Stimulated activated naive CD8-positive, alpha-beta T cell treated with anti-CD3 and anti-CD28 coated beads, Interleukin-15, Interleukin-2, amounts not matched to agents 100 U/mL and 50 U/mL, for 24 hours (primary cell): ENCODE measurements at regions not wholly inside any gene's neighbourhood (a gene's known extent, or its start where the extent isn't known, plus 50 kb on each side); places are given as distances from the start of the nearest gene placed in this dataset.
"Not testable (repeated sequence)": the region's sequence is repeated elsewhere in the genome, so short reads cannot be mapped to it uniquely, and the experiment has no call there.

ENCODE experiments used
- ATAC-seq: fragments of 150-1000 bp; cut with Tn5 transposase; one replicate; pipeline ENCODE4 v1.10.0; 2021
- DNase-seq: peaks from one replicate; pipeline ENCODE4 v3.0.0; 2021

DNA sequence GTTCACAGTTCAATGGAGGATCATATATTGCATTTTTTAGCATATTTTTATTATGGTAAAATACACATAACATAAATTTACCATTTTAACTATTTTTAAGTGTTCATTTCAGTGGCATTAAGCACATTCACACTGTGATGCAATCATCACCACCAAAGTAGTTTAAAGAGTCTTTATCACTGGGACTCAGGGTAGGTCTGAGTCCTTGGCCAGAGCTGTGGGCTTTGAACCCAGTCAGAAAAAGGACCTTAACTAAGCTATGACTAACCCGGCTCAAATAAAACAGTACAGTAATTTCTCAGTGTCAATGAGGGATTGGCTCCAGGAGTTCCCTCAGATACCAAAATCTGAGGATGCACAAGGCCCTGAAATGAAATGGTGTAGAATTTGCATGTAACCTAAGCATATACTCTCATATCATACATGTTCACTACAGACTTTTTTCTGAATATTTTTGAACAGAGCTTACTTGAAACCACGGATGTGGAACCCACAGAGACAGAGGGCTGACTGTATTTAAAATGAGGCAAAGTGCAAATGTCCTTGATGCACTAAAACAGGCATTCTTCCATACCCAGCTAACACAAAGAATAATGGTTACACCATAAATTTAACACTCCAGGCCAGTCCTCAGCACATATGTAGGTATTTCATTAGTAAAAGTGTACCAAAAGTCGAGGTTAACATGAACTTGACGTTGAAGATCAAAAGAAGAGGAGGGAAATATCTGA lies 246.2 kb downstream of the LNPK start:
- DNase-seq (no peak), ATAC-seq (no peak)

DNA sequence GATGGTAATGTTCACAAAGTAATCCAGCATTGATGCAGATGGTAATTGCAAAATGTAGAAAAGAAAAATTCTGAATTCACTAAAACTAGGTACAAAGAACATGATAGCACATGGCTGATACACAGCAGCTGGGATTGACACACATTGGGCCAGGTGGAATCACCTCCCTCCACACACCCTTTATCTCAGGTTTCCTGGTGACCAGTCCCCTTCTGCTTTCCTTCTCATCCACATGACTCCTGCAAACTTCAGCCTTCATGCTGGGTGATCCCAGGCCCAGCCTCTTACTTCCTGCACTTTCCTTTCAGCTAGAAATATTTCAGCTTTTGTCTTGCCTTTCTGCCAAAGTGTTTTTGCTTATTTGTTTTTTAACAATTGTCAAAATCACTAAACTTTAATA lies 246.9 kb downstream of the LNPK start:
- no peak for ATAC-seq
- no peak for DNase-seq

DNA sequence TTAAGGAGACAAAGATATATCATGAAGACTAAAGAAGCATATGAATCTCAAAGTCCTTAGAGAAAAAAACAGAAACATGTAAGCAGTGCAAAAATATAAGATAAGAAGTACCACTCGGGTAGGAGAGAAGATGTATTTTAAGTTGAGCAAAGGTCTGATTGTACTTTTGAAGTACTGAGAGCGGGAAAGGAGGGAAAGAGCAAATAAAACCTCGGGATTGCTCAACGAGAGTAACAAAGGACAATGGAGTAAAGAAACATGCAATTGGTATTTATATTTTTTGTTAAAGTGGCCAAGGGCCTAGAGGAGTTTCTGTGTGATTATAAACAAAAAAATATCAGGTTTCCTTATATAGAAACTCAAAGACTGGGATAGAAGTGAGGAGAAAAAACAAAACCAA lies 251.9 kb downstream of the LNPK start:
- ATAC-seq (no peak), DNase-seq (no peak)

DNA sequence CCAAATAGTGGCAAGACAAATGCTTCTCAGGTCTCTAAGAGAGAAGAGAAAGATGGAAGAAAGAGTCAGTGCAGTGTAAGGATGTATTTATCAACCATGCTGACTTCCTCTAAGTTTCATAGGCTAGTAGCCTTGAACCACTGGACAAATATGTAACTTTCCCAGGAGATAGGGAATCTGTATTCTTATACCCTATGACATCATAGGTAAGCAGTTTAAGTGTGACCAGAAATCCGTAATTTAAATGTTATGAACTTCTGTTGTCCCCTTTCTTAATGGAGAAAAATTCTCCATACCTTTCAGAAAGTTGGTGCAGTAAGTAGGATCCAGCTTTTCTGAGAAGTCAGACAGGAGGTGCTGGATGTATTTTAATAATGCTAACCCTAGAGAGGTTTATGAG lies 256.2 kb downstream of the LNPK start:
- no peak for ATAC-seq
- no peak for DNase-seq

DNA sequence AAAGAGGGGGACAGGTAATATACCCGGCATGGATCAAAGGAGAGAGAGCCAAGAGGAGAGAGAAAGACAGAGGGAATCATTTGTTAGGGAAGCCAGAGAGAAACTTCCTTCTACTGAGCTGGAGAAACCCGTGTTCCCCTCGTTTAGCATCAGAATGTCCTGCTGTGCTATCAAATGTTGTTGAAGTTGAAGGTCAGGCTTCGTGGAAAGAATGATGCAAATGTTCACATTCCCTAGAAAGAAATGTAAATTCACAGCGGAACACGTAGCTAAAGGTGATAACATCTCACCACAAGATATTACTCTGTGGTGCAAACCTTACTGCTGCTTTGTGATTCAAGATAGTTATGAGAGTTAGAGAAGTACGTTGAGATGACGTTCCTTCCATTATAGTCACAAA lies 258.1 kb downstream of the LNPK start:
- DNase-seq (no peak), ATAC-seq (no peak)

DNA sequence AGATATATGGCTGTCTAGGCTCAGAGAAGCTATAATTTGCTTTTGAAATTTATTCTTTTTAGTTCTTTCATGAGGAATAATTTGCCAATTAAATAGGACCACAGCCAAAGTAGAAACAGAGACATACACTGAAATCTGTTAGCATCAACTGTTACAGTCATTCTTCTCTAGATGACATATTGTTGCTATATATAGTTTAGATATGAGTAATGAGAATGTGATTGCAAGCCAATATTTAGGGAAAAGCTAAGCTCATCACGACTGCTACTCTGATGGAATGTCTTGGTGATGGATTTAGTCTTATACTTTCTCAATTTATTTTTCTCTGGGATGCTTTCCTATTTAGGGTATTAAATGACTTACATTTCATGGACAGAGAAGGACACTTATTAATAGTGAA lies 259.1 kb downstream of the LNPK start:
- no peak for ATAC-seq
- DNase-seq: no peak

DNA sequence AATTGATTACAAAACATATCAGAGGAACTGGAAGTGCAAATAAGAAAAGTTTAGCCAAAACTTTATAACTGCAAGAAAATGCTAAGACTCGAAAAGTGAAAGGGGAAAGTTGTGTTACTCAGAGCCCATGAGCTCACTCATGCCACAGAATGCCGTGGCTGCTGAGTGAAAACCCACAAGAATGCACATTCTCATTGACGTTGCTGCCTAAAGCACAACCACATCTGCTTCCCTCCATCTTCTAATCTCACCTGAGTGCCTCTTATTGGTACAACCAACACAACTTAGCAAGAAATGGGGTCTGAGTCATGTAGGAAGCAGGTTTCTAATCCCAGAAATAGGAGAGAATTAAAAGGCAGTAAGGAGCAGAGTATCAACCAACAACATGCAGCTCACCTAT lies 259.7 kb downstream of the LNPK start:
- DNase-seq (no peak), ATAC-seq (no peak)

DNA sequence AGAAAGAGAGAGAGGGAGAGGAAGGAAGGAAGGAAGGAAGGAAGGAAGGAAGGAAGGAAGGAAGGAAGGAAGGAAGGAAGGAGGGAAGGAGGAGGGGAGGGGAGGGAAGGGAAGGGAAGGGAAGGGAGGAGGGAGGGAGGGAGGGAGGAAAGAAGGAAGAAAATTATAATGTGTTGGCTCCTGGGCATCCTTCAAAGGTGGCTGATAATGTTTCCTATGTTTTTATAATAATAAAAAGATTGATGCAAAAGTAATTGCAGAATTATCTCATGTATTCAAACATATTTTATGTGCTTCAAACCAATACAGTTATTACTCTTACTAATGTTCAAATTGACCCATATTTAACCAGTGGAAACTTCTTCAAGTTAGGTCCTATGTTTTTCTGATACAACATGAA lies 260.9 kb downstream of the LNPK start:
- ATAC-seq (no peak), DNase-seq (no peak)

DNA sequence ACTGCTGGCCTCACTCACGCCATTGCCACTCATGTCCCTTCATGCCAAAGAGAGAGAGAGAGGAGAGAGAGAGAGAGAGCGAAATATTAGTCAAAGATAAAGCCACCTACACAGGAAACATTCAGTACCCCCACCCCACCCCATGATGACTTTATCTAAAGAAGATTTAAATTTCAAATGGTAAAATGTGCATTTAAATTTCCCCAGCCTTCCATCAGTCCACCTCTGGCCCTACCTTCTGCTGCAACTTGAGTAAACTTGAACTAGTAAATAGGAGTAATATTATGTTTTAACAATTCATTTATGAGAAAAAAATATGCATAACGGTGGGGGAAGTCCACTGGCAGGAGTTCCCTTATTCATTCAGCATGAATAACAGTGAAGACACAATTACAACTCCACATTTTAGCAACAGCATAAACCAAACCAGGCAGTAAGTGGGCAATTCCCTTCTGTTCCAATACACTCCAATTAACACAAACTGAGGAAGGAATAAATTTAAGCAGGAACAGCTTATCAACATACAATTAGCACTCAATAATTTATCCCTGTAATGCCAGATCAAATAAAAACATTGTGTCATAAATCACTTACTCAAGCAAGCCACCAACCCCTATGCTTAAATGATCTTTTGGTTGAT lies 264.2 kb downstream of the LNPK start:
- DNase-seq (no peak), ATAC-seq (no peak)

DNA sequence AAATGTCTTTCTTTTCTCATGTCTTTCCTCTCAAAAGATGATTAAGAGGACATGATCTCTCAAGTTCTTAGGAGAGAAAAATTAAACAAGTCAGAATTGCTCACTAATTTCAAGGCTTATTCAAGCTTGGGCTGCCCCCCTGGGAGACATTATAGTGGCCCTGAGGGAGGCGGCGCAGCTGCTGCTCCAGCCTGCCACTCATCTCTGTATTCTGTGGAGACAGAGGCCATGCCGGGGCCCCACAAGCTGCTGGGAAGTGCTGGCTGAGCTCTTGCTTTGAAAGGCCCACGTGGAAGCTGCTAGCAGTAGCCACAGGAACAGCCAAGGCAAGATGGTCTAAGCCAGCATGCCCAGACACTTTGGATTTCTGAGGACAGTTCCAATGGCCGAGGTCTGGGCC lies 267.4 kb downstream of the LNPK start:
- ATAC-seq: no peak

DNA sequence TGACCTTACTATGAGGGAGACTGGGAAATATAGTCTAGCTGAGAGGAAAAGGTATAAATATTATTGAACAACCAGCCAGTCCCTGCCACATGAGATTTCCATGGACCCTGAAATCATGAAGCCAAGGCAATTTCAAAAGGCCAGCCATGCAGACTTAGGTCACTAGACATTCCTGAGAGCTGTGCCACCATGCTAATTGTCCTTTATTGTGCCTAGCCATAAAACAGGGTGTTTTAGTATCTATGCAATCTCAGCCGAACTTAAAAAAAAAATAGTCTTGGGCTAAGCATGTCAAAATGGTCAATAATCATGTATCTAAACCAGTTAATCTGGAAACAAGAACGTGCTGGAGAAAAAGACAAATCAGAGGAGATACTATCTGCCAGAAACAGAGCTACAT lies 269.5 kb downstream of the LNPK start:
- DNase-seq: no peak
- ATAC-seq: no peak

More for the DNA sequence above, 267.4 kb downstream of the LNPK start:
- DNase-seq: no peak

DNA sequence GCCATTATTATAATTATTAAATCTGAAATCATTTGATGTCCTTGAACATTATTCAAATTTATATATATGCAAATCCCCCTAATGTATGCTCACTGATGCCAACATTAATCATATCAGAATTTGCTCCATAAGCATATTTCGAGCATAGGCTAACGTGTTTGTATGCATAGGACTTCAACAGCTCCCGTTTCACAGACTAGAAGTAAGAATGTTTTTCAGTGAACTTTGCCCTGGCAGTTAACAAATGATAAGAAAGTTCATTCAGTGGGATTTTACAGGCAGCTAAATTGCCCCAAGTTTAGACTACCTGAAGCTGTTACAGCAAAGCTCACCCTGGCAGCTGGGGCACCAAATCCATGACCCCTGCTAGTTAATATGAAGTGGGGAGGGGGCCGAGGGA lies 272.0 kb downstream of the LNPK start:
- DNase-seq: no peak
- no peak for ATAC-seq

DNA sequence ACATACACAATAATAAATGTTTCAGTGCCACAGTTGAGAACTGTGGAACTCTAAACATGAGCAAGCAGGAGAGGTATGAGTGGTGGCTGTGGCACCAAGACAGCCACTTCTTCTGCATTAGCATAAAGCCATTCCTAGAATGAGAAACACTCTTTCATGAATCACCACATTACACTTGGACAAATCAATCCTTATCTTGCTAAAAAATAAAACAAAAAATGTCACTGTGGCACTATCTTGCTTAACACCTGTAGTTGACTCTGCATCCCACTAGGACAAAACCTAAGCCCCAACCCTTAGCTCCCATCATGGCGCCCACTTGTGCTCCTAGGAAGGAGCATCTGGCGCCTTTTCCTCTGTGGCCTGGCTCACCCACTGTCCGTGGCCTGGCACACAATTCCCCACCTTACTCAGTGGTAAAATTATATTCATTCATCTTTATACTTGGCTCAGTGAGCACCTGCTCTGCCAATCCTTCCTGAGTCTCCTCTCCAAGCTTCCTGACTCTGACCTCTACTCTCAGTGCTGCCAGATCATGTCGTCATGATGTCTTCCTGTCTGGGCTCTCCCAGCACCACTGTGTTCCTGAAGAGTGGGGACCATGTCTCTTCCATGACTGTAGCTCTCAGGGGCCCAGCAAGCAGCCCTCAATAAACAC lies 272.9 kb downstream of the LNPK start:
- DNase-seq (no peak), ATAC-seq (no peak)

DNA sequence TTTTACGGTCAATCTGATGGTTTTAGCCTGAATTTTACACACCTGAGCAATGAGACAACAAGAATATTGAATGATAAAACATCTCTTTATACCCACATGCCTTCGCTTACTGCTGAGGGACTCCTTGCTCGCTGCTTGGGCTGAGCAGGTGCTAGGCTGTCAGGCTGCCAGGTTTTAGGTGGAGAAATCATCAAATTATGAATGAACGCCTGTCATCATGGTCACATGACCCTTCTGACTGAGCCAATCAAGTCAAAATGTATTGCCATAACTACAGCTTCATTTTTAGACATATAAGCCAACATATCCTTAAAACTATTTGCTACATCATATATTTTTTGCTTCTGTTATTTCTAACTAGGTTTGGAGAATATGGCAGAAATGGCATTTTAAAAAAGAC lies 274.0 kb downstream of the LNPK start:
- ATAC-seq (no peak), DNase-seq (no peak)

DNA sequence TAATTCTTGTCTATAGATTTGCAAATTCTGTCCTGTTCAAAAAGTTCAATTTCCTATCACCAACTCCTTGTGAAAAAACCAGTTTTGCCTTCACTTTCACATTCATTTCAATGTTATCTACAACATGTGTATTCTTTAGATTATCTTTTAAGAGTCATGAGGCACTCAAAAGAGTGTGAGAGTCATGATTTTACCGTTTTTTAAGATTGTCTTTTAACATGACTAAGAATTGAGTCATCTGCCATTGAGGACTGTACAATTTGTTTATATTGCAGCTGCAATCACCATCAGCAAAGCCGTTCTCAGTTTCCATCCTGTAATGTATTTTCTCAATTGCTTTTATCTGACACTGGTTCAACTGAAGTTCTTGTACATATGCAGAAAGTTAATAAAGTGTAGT lies 275.8 kb downstream of the LNPK start:
- ATAC-seq (no peak), DNase-seq (no peak)

DNA sequence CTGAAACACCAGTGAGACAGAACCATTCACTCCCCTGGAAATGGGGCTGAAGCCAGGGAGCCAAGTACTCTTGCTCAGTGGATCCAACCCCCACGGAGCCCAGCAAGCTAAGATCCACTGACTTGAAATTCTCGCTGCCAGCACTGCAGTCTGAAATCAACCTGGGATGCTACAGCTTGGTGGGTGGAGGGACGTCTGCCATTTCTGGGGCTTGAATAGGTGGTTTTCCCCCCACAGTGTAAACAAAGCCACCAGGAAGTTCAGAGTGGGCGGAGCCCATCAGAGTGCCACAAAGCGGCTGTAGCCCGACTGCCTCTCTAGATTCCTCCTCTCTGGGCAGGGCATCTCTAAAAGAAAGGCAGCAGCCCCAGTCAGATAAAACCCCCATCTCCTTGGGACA lies 292.8 kb downstream of the LNPK start:
- ATAC-seq (no peak), DNase-seq (no peak)

DNA sequence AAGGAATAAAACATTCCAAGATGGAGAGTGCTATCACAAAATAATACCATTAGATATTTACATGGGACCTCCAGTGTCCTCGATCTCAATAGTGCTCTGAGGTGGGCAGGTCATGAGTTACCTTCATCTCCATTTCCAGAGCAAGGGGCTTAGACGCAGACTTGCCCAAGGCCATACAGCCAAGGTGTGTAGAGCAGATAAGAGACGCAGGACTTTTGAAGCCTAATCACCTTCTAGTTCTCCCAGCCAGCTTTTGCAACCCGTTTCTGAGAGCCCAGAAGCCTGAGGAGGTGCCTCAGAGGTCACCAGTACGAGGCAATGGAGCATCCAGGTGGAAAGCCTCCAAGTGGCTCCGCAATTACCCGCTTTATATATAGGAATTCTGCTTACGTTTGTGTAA lies 294.7 kb downstream of the LNPK start:
- ATAC-seq (no peak), DNase-seq (no peak)

DNA sequence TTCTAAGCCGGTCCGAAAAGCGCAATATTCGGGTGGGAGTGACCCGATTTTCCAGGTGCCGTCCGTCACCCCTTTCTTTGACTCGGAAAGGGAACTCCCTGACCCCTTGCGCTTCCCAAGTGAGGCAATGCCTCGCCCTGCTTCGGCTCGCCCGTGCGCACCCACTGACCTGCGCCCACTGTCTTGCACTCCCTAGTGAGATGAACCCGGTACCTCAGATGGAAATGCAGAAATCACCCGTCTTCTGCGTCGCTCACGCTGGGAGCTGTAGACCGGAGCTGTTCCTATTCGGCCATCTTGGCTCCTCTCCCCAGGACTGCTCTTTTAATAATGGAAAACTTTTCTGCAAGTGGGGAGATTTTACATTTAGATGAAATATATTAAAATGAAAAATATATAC lies 297.5 kb downstream of the LNPK start:
- DNase-seq, ATAC-seq: not testable (repeated sequence)

DNA sequence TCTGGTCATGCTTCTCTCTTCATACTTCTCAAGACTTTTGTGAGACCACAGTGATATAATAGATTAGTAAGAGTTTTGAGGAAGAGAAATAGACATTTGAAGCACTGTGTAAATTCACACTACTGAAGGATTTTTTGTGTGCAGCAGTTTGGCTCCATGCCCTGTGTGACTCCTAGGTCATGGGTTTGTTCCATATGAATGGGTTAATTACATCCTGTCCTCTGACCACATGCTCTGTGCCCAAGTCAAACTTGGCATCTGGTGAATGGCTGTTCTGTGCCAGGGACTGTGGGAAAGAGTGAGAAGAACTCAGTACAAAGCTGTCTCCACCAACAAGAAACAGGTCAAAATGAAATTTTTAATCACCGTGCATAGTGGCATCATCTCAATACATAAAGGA lies 304.0 kb downstream of the LNPK start:
- no peak for DNase-seq
- no peak for ATAC-seq

DNA sequence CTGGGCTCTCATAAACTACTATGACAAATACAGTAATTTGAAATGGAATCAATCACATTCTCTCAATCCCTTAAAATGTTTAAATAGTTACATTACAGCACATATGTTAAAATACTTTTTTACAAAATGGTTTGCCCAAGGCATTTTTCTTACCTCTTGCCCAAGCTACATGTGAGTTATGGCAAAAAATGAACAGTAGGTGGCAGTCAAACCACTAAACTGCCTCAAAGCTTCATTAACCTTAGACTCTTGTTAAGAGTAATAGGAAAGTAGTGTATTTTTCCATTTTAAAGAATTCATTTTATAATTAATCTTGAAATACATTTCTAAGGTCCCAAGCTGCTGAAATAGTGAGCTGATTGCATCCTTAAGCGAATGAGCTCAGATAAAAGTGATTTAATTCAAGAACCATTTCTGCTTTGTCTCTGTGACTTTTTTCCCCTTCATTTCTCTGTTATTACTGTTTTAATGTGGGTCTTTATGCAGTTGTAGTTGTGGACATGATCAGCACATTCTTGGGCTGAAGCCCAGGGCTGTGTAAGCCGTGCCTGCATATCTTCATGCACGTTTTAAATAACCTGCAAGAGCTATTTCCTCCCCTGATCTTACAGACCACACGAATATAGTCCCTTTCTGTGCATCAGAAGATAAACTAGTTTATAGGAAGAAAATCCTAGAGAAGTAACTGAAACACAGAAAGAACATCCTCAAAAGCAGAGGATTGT lies 311.8 kb downstream of the LNPK start:
- peak; percentile 40 for ATAC-seq
- peak; percentile 5 for DNase-seq

DNA sequence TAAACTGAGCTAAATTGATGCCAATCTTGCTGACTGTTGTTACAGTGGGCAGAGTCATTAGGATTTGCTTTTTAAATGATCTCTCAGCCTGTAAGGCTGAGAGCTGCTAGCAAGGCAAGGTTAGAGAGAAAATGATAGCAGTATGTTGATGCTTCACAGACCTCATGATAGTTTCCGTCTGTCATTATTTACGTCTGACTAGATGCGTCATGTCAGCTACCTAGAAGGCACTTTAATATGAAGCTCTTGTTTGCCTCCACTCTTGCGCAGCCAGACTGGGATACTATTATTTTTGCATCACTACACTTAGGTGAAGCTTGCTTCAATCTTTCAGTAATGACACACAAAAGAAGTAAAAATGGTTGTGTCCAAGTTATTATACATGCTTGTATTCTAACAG lies 313.8 kb downstream of the LNPK start:
- ATAC-seq: no peak
- no peak for DNase-seq

DNA sequence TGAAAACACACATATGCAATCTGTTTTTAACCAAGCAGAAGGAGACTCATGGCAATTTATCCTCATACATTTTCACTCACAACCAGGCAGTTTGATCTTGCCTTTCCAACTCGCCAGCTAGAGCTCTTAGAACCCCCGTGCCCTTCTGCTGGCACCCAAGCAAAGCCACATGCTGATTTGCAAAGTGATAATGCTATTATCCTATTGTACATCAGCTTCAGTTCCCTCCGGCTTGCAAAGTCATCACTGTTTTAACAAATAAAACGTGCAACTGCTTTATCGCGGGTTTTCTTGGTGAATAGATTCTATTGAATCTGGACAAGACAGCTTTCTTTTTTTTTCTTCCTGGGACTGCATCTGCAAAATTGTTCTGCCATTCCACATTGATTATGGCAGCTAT lies 314.6 kb downstream of the LNPK start:
- no peak for DNase-seq
- ATAC-seq: no peak

DNA sequence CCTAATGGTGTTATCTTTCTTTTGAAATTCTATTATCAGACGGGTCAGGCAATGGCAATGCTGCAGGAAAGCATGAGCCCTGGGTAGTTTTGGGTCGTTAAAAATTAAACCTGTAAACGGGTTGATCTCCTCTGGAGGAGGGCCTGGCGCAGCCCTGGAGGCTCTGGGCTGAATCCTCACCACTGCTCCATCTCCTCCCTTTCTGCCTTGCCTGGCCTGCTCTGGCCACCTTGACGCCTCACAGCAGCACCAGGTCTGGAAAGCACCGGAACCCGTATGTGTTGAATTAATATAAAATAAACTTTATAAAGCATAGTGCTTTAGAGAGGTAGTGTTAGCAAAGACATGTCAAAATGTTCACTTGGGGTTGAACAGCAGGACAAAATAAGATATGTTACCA lies 316.1 kb downstream of the LNPK start:
- ATAC-seq: no peak
- no peak for DNase-seq
